PFSK-1 (cell line): ENCODE measurements at regions not wholly inside any gene's neighbourhood (a gene's known extent, or its start where the extent isn't known, plus 50 kb on each side); places are given as distances from the start of the nearest gene placed in this dataset.

Experiments used
- FOXP2 ChIP-seq: optimal IDR thresholded peaks from 2 replicates; pipeline ENCODE3; 2011; ENCODE audit warnings: borderline replicate concordance, control low read depth, inconsistent platforms; ENCODE audit not compliant: insufficient read depth; ENCODE audit errors: extremely low read length, extremely low read depth
- POLR2AphosphoS5 ChIP-seq: IDR thresholded peaks from 2 replicates; pipeline ENCODE4 v1.6.1; 2012; ENCODE audit warnings: low read depth, mild to moderate bottlenecking, control low read depth, low read length, moderate library complexity
- SIN3A ChIP-seq: IDR thresholded peaks from 2 replicates; pipeline ENCODE4 v1.6.1; 2012; ENCODE audit warnings: mild to moderate bottlenecking, low read length, moderate library complexity, borderline replicate concordance; ENCODE audit not compliant: insufficient read depth
- TAF1 ChIP-seq: IDR thresholded peaks from 2 replicates; pipeline ENCODE4 v1.6.1; 2012; ENCODE audit warnings: low read length, control low read depth, borderline replicate concordance; ENCODE audit not compliant: insufficient read depth
- TF ChIP-seq, protein P1 (sequence below), 2 experiments: IDR thresholded peaks; 2 replicates each; pipeline versions ENCODE4 v1.6.1 to v1.8.0; 2011 to 2012; ENCODE audit warnings: low read depth in 2 of 2, low read length in 2 of 2, control low read depth in 1 of 2, inconsistent platforms in 1 of 2, mild to moderate bottlenecking in 1 of 2, moderate library complexity in 1 of 2; ENCODE audit not compliant: insufficient read depth in 1 of 2

DNA sequence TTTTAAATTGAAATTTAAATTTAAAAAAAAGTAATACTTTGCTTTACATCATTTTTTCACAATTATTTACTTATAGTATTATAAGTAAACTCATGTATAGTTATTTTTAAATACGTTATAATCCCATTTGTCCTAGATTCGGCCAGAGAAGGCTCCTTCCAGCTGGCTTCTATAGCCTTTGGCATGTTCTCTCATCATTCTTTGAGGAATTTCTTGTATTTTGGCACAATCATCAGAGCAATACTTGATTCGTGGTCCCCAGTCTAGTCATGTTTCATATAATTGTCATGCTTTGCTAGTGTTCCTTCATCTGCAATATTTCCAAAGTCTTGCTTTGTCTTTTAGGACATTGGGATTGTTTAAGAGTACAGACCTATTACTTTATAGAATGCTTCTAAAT is 1037.9 kb upstream of the AGA start:
- TF ChIP-seq SIN3A (no peak), TAF1 (no peak), POLR2AphosphoS5 (no peak), FOXP2 (no peak)
- TF ChIP-seq, protein P1, sequence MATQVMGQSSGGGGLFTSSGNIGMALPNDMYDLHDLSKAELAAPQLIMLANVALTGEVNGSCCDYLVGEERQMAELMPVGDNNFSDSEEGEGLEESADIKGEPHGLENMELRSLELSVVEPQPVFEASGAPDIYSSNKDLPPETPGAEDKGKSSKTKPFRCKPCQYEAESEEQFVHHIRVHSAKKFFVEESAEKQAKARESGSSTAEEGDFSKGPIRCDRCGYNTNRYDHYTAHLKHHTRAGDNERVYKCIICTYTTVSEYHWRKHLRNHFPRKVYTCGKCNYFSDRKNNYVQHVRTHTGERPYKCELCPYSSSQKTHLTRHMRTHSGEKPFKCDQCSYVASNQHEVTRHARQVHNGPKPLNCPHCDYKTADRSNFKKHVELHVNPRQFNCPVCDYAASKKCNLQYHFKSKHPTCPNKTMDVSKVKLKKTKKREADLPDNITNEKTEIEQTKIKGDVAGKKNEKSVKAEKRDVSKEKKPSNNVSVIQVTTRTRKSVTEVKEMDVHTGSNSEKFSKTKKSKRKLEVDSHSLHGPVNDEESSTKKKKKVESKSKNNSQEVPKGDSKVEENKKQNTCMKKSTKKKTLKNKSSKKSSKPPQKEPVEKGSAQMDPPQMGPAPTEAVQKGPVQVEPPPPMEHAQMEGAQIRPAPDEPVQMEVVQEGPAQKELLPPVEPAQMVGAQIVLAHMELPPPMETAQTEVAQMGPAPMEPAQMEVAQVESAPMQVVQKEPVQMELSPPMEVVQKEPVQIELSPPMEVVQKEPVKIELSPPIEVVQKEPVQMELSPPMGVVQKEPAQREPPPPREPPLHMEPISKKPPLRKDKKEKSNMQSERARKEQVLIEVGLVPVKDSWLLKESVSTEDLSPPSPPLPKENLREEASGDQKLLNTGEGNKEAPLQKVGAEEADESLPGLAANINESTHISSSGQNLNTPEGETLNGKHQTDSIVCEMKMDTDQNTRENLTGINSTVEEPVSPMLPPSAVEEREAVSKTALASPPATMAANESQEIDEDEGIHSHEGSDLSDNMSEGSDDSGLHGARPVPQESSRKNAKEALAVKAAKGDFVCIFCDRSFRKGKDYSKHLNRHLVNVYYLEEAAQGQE (IDR thresholded peaks at IDR 0.05; ENCODE audit: insufficient read depth in 1 of 2, low read depth in 2 of 2, low read length in 2 of 2) = no peak
